CD4-positive, alpha-beta T cell treated with Interleukin-6 at 100 ng/mL for 8 hours (primary cell): ENCODE measurements at regions not wholly inside any gene's neighbourhood (a gene's known extent, or its start where the extent isn't known, plus 50 kb on each side); places are given as distances from the start of the nearest gene placed in this dataset.

Source experiments
- DNase-seq: peaks from one replicate; pipeline ENCODE4 v3.0.0-alpha.2; 2020; ENCODE audit warnings: mixed read lengths, low spot score

DNA sequence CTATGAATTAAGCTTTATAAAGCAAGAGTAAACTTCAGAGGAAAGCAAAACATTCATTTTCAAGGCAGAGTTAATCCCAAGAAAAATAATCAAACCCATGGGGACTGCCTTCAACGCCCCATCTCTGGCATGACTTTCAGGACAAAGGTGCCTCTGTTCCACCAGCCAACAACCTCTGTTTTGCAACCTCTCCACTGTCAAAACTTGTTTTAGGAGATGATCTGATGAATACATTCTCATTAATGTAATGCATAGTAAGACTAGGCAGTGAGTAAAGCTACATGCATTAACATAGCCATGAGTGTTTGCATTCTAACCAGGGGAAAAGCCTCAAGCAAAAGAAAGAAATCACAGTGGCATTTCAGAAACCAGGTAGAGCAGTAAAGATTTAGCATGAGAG, 357.0 kb downstream of the FBXO15 start:
- DNase-seq = no peak

DNA sequence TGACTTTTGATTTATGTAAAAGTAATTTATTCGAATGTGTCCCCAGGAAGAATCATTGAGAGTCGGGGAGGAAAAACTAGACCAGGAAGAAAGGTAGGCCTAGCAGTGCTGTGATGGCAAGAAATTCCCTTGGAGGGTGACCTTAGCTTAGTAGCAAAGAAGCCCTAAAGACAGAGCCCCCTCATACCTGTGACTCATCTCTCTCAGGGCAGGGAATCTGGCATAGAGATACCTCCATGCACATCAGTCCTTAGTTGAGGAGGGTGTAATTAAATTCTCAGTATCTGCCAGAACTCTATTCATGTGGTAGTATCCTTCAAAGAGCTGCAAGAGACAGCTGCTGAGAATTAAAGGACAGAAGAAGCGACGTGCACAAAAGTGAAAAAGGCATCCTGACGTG, 360.3 kb downstream of the FBXO15 start:
- no peak for DNase-seq

DNA sequence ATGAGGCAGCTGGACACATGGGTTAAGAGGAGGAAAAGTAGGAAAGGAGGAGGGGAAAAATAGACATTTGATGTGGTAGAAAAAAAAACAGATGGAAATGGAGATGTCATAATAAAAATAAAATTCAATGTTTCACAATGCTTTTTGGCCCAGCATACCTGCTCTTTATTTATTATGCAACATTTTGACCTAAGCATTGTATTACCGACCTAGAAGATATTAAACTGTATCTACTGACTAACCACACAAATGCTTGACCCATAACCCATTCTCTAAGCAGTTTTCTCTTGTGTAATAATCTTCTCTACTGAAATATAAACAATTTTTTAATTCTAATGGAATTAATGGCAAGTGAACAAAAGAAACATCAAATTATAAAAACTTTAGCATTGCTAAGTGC, 362.3 kb downstream of the FBXO15 start:
- DNase-seq = no peak

DNA sequence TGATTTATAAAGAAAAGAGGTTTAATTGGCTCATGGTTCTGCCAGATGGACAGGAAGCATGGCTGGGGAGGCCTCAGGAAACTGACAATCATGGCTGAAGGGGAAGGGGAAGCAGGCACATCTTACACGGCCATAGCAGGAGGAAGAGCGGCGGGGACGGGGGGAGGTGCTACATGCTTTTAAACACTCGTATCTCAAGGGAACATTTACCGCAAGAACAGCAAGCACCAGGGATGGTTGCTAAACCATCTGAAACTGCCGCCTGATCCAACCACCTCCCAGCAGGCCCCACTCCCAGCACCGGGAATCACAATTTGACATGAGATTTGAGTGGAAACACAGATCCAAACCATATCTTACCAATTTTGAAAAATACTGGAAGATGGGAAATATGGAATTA, 362.8 kb downstream of the FBXO15 start:
- no peak for DNase-seq

DNA sequence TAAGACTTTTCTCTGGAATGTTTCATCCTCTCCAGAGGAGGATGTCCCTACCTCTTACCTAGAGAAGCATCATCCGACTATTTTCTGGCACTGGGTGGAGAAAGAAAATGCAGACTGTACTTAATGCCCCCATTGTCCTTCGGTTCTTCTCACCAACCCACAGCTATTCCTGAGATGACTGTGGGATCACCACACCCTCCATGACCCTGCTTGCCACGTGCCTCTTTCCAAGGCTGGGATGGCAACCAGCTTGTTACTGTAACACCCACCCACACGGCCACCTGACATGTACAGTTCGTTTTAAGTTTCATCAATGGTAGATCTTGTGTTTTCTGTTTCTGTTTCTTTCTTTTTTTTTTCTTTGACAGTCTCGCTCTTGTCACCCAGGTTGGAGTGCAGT, 365.2 kb downstream of the FBXO15 start:
- DNase-seq = no peak

DNA sequence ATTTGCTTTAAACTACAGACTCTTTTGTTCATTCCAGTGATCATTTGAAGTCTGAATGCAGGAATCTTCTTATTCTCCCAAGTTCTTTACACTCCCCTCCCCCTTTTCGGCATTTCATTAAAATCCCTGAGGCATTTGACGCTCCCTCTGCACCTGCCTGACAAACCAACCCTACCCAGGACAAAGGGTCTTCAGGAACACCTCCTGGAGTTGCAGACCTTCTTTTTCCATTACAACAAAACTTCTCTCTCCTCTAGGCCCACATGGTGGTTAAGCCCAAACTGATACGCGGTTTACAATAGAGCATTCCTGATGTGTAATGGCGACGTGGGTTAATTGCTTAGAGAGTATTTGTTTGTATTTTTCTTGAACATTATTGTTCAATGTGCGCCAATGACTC, 367.4 kb downstream of the FBXO15 start:
- no peak for DNase-seq

DNA sequence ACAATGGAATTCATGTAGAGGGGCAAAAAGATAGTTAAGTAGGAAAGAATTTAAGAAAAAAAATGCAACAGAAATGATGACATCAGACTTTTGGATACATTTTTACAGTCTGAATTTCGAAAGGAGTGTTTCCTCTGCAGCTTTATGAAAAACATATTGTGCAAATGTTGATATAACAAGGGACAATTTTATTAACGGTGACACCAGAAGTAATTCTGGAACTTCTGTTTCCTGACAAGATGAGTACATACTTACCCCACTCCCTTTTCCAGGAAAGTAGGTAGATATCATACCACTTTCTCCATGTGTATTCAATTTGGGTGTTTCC, 369.6 kb downstream of the FBXO15 start:
- no peak for DNase-seq

DNA sequence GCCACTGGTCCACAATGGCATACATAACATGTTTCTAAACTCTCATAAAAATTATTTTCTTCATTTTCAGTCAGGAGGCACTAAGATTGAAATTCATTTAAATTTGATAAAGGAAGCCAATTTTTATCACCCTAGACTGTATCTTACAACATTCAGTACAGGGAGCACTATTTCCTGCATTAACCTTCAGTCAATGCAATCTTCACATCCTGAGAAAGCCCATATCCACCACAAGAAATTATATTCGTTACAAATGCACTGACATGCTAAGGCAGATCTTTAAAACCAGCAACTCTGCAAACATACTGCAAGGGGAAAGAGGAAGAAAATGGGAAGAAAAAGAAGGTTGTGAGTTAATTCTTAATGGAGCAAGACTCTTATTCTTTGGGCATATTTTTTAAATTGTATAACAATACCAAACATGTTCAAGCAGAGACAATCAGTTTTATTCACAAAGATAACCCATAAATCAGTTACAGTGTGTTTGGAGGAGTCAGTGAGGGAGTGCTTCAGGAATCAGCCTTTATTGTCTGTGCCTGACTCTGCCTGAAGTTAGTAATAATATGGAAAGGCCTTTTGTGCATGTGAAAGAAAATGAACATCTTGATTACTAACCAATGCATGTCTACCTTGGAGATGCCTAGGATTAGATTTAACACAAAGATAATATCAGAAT, 370.1 kb downstream of the FBXO15 start:
- no peak for DNase-seq

DNA sequence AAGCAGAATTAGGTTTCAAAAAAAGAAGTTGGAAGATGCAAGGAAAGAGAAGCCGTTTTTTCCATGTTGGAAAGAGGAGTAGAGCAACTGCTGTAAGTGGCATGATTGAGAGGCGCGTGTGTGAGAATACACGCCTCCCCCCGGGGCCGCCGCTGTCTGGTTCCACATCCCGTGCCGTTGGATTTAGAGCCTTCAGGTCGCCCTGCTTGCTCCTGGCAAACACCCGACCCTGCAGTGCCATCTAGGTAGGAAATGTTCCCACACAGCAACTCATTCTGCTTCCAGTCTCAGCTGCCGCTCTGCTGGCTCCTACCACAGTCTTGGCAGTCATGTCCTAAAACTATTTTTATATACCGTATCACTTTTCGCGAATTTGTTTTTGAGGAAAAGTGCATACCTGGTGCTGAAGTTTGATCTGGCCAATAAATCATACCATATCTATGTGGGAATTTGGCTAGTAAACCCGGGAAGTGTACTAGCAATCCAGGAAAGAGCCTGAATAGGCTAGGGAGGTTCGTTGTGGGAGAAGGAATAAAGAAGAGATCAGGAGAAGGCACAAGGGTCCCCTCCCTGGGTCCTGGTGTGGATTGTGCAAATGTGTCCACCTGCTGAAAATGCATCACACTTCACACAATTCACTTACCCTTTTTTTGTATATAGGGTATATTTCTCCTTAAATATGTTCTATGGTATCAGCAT, 372.7 kb downstream of the FBXO15 start:
- DNase-seq = no peak

DNA sequence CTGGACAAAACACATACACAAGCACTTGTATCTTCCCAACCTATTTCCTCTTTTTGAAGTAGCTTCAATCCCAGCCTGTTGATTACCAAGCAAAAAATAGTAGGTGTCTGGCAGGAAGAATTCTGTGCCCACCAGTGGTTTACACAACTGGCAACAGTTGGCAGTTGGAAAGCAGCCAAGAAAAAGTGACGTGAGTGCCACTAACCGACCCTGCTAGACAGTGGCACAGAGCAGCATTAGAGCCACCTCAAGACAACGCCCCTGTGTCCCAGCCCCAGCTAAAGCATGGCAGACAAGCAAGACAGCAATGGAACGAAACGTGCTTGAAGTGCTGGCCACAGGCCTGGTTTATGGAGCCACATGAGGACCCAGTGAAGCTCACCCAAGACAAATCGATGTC, 379.6 kb downstream of the FBXO15 start:
- no peak for DNase-seq

DNA sequence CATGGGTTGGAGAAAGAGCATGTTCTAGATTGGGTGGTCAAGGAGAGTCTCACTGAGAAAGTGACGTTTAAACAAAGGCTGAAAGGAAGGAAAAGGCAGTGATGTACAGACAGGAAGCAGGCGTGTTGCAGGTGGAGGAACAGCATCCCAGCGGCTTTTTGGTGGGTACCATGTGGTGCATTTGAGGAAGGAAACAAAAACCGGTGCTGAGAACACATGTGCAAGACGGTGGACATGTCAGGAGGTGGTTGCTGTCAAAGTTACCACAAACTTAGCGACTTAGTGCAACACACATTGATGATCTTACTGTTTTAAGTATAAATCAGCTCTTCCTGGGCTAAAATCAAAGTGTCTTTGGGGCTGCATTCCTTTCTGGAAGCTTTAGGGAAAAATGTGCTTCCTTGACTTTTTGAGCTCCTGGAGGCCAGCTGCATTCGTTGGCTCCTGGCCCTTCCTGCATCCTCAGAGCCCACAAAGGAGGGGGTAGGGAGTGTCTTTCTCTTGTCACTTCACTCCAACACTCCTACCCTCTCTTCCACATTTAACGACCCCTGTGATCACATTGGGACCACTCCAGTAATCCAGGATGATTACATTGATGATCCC, 380.6 kb downstream of the FBXO15 start:
- DNase-seq = no peak

DNA sequence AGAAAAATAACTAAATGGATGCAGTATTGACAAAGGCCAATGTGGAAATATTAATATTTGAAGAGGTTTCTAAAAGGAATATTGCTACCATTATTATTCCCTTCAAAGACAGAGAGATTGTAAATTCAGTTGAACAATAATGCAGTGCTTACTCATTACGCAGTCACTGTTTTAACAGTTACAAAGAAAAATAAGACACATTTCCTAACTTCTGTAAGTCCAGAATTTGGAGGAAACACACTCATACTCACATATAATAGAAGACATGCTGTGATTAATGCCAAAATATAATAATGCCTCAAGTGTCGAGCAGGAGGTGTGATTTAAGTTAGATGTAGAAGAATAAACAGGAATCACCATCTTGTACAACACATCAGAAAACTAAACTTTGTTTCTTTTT, 389.2 kb downstream of the FBXO15 start:
- DNase-seq = no peak

DNA sequence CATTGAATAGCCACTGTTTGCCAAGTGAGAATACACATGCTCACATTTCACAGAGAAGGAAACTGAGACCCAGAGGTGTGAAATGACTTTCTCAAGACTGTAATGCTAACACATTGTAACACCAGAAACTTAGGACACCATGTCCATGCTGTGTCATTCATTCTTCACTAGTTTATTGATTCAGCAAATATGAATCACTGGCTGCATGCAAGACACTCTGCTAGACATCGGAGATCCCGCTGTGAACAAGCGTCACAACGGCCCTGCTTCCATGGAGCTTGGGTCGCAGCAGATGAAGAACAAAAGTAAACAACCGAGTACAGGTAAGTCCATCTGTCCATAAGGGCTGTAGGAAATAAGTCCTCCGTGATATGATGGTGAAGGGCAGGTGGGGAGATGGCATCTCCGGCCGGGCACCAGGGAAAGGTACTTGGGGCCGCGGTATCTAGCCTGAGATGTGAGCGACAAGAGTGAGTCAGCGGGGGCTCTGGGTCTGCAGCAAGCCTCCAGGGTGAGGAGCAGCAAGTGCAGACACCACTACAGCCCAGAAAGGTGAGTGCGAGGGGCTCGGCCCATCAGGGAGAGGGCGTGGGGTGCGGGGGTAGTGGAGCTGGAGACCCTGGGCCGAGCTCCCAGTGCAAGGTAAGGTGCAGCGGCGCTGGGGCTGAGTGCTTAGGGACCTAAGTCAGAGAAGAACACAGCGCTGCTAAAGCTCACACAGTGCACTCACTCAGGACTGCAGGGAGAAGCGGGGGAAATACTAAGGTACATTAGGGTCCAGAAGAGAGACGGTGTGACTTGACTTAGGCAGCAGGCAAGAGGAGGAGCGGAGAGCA, 391.2 kb downstream of the FBXO15 start:
- DNase-seq = no peak

DNA sequence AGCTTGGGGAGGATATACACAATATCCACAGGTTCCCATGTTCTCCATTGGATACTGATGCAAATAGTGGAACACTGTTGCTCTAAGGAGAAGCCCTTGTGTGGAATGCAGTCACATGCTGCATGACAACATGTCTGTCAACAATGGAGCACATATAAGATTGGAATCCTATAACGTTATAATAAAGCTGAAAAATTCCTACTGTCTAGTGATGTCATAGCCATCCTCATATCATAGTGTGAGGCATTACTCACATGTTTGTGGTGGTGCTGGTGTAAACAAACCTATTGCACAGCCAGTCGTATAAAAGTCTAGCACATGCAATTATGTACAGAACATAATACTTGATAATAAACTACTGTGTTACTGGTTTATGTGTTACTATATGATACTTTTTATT, 394.7 kb downstream of the FBXO15 start:
- no peak for DNase-seq

DNA sequence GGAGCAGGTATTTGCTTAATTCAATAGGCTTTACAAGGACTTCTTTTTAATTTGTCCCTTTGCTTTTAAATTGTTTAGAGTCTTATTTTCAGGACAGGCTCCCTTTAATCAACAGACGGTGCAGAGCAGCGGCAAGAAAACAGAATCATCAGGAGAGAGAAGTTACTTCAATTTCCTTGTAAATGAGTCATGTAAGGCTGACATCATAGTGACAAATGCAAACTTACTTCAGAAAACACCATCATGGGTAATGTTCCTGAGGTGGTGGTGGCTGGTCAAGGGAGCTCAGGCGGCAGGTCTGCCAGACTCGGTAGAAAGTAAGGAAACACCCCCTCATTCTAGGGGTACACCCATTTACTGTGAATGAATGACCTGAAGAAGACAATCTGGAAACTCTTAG, 395.1 kb downstream of the FBXO15 start:
- no peak for DNase-seq

DNA sequence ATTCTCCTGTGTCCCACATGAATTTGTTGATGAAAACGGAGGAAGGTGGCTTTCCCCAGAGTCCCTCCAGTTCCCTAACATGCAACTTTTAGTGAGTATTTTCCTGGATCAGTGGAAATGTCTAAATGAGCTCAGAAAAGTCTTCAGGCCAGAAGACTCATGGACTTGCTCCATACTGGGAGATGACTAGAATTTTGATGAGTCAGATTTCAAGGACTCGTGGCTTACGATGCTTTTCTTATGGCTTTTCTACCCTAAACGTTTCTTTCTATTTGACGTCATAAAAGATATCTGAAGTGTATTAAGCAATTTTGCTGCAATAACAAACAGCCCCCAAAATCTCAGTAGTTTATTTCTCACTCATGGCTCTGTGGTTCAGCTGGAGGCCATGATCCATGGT, 397.6 kb downstream of the FBXO15 start:
- DNase-seq = no peak

DNA sequence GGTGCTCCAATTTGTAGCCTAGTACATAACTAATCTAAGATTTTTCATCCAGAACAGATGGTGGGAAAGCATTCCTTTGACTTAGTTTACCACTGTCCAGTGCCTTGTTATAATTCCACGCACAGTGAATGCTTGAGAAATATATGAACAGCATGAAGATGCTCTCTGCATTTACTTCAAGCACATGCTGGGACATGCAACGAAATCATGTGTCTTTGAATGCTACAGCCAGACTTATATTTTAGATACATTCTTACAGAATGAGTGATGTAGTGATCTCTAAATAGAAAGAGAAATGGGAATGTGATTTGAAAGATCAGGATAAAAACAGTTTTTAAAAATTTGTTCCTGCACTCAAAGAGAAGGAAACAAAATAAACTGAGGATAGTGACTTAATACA, 398.3 kb downstream of the FBXO15 start:
- no peak for DNase-seq

DNA sequence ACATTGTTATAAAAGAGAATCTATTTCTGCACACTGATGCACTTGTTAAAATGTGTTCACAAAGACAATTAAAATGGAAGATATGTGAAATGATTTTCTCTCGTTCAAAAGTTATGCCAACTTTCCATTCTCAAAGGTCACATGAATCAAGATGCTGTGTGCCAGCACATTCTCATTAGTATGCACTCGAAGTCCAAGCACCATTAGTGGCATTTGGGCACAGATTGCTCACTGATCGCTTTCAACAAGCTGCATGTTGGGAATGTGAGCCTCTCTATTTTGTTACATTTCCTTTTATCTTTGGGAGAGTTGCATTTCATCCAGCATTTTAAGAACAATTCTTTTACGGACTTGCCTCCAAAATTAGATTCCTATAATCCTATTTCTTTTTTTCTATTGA, 398.9 kb downstream of the FBXO15 start:
- no peak for DNase-seq

DNA sequence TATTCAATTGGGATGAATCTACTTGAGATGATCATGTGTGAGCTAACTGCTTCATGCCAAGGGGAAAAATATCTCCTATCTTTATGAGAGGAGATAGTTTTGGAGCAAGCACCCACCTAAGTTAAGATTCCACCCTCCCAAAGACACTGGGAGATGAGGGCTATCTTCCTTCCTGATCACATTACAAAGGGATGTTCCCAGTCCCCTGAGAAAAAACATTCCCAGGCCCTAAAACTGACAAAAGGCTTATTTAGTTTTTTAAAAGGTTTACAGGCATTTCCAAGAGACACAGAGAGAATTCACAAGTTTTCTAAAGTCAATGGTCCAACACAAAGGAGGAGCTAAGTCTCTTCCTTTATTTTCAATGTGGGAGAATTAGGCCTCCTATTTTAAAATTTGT, 401.5 kb downstream of the FBXO15 start:
- no peak for DNase-seq

DNA sequence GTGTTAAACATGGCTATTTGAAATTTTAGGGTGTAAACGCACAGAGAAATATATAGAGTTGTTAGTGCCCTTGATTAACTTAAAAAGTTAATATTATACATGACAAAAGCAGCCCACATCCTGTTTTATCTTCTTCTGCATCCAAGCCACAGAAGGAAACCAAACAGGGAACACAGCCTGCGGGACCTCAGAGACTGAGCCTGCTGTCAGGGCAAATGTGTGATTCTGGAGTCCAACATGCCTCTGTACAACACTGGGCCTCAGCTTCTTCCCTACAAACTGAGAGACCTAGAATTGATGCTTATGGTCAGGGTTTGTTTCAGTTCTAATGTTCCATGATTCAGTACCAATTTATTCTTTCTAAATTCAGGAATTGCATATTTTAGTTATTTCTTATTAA, 404.7 kb downstream of the FBXO15 start:
- DNase-seq = no peak

DNA sequence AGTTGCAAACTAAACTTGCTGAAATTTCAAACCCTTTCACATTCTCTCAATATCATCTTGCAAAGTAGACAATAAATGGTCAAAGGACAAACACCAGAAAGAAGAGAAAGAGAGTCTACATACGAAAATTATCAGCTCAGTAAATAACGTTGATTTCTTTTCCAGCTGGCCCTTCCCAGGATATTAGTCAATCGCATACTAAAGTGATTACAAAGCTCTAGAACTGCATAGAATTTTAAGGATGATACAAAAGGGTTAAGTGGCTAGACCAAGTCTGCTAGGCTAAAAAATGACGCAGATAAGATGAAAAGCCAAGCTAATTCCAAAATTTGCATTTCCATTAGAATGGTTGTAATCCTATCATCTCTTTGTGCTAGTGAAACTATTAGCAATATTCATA, 405.7 kb downstream of the FBXO15 start:
- no peak for DNase-seq

DNA sequence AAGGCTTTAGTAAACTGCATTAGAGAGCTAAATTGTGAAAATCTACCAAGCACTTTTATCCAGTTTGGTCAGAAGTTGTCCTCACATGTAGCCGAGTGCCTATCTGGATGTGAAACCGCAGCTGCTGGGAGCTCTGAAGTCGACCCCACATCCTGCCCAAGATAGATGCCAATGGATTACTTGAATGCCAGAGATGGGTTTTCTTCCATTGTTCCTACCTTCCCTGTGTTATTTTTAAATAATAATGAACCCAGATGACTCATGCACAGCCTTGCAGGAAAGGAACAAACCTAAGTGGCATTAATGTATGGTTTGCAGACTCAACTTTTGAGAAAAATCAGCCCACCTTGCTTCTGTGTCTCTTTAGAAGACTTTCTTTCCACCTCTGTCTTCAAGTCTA, 408.5 kb downstream of the FBXO15 start:
- no peak for DNase-seq

DNA sequence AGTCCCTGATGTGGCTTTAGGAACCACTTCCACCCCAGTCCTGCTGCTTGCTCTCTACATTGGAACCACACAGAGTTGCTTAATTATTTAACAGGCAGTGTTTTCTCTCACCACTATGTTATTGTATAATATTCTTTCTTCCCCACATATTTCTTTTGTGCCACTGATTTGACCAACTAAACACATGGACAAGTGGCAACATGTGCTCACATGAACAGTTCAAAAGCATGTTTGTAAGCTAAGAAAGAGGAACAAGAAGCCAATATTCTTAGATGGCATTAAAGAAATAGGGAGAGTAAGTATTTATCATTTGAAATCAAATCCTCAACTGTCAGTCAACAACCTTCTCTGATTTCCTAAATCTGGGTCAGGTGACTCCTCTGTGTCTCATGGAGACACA, 409.6 kb downstream of the FBXO15 start:
- no peak for DNase-seq
